Activated T-cell treated with anti-CD3 and anti-CD28 coated beads for 4 hours (primary cell): ENCODE measurements at regions not wholly inside any gene's neighbourhood (a gene's known extent, or its start where the extent isn't known, plus 50 kb on each side); places are given as distances from the start of the nearest gene placed in this dataset.

Source experiments
- DNase-seq: peaks from one replicate; pipeline ENCODE4 v3.0.0-alpha.2; 2020

- no peak for DNase-seq
Observed at GRCh38 chr13:22196777-22197176, 525.9 kb downstream of the FGF9 start.

GRCh38 chr13:22198001-22198400 lies 527.1 kb downstream of the FGF9 start:
- no peak for DNase-seq

GRCh38 chr13:22198641-22199217 lies 527.9 kb downstream of the FGF9 start:
- no peak for DNase-seq

- DNase-seq: no peak
Observed at GRCh38 chr13:22200440-22200839, 529.6 kb downstream of the FGF9 start.

GRCh38 chr13:22201375-22201925 lies 530.6 kb downstream of the FGF9 start:
- no peak for DNase-seq

GRCh38 chr13:22210134-22210930 lies 539.5 kb downstream of the FGF9 start:
- DNase-seq: no peak

- DNase-seq: no peak
Observed at GRCh38 chr13:22211876-22212275, 541.0 kb downstream of the FGF9 start.

GRCh38 chr13:22212576-22212975 lies 541.7 kb downstream of the FGF9 start:
- no peak for DNase-seq

- no peak for DNase-seq
Observed at GRCh38 chr13:22214184-22214583, 543.3 kb downstream of the FGF9 start.

- no peak for DNase-seq
Observed at GRCh38 chr13:22218797-22219196, 547.9 kb downstream of the FGF9 start.

GRCh38 chr13:22219709-22220108 lies 548.8 kb downstream of the FGF9 start:
- DNase-seq: no peak

GRCh38 chr13:22220151-22221135 lies 549.6 kb downstream of the FGF9 start:
- DNase-seq: no peak

- no peak for DNase-seq
Observed at GRCh38 chr13:22223411-22223810, 552.5 kb downstream of the FGF9 start.

- no peak for DNase-seq
Observed at GRCh38 chr13:22226086-22226485, 555.2 kb downstream of the FGF9 start.

GRCh38 chr13:22227895-22228294 lies 557.0 kb downstream of the FGF9 start:
- no peak for DNase-seq

GRCh38 chr13:22229916-22230315 lies 559.0 kb downstream of the FGF9 start:
- no peak for DNase-seq

- DNase-seq: no peak
Observed at GRCh38 chr13:22232186-22232585, 561.3 kb downstream of the FGF9 start.

GRCh38 chr13:22235285-22235949 lies 564.5 kb downstream of the FGF9 start:
- DNase-seq: no peak

- no peak for DNase-seq
Observed at GRCh38 chr13:22235950-22236290, 565.0 kb downstream of the FGF9 start.

GRCh38 chr13:22238269-22238668 lies 567.4 kb downstream of the FGF9 start:
- no peak for DNase-seq

- no peak for DNase-seq
Observed at GRCh38 chr13:22240716-22241115, 569.8 kb downstream of the FGF9 start.

GRCh38 chr13:22243469-22244163 lies 572.7 kb downstream of the FGF9 start:
- no peak for DNase-seq
